GM18499 (cell line): ENCODE measurements at regions not wholly inside any gene's neighbourhood (a gene's known extent, or its start where the extent isn't known, plus 50 kb on each side); places are given as distances from the start of the nearest gene placed in this dataset.

ENCODE experiments used
- ATAC-seq: cut with Tn5 transposase; IDR thresholded peaks from one replicate; pipeline ENCODE4 v1.9.1; 2021; ENCODE audit warnings: moderate number of reproducible peaks; ENCODE audit not compliant: insufficient read depth, unreplicated experiment

DNA sequence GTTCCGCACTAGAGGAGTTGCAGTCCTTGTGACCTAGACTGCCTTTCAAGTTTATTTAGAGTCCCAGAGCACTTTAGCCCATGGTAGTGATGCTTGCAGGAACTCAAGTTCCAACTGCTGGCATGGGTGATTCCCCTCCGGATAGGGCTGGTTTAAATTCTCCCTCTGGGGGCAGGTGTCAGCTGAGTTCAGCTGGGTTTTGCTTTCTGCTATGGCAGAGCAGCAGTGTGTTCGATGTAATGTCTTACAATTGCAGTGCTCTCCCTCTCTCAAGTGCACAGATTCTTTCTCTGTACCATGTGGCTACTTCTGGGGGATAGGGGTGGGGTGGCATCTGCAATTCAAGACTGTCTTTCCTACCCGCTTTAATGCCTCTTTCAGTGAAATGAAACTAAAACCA, 164.8 kb upstream of the ZIC3 start:
- no peak for ATAC-seq

DNA sequence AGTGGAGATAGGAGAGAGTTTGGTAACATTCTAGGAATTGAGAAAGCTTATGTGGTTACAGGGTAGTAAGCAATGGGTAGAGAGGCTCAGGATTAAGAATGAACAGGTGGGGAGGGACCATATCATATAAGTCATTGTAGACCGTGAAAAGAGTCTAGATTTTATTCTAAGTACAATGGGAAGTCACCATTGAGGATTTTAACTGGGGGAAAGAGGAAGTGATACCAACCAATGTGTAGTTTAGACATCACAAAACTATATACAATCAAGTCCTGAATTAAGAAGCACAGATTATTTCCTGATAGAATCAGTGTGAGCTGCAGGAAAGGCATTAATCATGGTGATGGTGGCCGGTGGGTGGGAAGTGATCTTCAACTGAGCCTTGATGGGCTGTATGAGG, 178.3 kb upstream of the ZIC3 start:
- no peak for ATAC-seq

DNA sequence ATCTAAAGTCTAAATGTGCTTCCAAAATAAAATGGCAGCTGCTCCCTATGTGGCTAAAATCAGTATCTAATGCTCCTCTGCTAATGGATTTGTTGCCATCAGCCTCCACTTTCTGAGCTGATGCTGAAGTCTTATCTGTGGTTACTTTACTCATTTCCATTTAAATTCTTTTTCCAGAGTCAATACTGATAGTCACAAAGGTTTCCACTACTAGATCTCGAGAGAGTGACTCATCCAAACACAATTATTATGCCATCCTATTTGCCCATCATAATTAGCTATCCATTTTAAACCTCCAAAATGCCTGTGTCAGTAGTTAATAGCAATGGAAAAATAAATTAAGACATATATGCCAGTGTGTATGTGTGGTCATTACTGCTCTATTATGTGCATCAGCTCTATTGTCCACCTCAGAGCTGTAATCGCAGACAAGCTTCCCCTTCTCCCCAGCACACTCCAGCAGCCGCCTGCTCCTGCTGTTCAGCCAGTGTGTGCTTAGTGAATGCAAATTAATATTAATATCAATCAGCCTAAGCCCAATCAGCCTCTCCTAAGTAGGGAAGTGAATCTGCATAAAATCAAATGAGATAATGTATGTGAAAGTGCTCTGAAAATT, 199.8 kb upstream of the ZIC3 start:
- ATAC-seq, result no peak

DNA sequence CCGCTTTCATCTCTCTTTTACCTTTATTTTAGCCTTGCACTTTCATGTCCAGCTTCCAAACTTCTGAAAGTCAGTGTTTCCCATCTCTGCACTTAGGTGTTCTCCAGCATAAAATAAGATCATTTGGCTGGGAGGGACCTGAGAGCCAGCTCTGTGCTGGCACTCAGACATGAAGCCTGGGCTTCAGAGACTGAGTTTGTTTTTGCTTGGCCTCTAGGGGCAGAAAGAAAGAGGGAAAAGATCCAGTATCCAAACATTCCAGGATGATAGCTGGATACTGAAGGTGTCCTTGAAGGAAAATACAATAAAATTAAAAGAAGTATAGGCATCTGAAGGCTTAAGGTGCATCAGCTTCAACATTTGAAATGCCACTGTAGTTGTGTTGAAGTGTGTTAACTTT, 202.4 kb upstream of the ZIC3 start:
- no peak for ATAC-seq

DNA sequence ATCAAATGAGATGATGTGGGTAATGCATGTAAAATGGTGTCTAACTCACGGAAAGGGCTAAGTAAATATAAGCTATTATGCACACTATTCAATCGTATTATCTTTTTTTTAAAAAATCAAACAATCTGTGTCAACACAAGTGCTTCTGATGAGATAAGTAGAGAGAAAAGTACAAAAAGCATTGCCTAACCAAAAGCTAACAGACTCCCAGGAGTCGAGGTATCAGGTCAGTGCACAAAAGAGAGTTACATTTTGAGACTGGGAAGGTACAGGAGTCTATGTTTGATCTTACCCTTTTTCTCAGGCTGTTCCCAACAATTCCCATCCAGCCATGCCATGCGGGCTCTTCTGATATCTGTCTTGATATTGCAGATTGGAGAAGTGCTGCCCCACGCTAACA, 203.3 kb upstream of the ZIC3 start:
- ATAC-seq, result no peak

DNA sequence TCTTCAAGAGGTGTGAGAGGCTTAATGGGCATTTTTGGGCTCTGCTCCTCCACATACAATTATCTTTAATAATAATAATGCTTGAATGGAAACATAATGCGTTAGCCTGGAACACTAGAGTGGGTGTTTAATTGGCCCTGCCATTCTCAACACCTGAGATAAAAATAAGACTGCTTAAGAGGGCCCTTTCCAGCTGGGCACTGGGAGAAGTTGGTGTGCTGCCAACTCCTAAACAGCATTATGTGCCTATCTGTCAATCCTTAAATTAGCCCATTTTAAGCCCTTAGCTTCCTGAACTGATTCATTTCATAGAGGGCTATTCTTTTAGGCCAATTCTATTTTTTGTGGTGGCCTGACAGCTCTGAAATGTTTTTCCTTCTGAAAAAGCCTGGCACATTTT, 211.1 kb upstream of the ZIC3 start:
- ATAC-seq, result no peak

DNA sequence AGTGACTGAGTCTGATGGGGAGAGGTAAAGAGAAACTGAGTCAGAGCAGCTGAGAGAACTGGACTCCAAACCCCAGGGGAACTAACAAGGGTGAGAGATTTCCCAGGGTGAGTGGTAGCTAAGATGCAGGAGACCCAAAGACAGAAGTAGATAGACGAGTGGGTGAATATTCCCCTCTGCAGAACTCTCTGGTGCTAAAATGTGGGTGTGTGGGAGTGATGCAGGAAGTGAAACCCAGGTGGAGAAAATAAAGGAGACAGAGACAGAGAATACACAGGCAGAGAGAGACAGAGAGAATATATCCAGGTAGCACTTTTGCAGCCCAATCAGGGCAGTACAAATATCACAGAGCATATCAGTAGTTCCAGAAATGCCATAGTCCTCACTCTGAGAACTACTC, 212.5 kb upstream of the ZIC3 start:
- ATAC-seq, result no peak

DNA sequence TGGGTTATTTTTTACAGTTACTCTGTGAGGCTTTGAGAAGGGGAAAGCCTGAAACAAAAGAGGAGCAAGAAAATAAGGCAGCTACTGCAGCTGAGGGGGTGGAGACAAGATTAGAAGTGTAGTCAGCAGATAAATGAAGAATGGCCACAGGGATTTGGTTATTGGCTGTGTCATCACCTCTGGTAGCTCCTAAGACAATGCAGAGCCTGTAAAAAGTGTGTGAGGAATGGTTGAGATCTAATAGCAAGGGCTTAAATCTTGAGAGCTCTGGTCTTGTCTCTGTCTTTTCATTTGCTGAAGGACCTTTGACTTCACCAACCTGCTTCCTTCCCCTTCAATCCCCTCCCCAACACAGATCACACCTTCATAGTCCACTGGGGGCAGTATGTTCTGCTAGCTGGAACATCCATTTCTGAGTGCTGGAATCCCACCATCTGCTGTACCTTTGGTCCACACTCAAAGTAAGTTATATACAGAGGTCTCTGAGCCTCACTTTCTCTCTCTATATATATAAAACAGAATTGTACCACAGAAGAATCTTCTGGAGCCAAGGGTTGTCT, 213.7 kb upstream of the ZIC3 start:
- ATAC-seq, result no peak

DNA sequence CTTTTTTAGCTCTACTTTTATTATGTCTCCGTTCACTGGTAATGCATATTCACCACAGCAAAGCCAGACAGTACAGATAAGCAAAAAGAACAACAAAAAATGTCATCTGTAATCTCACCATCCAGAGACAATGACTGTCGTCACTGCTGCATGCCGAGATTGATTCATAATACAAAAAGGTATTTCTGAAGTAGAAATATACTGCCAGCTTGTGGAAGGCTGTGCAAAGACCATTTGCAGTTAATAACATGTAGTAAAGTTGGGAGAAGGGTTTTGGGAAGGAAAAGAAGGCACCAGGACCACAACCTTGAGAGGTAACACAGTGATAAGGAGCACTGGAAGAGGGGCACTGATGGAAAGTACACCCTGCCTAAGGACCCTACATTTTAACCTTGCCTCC, 223.0 kb upstream of the ZIC3 start:
- no peak for ATAC-seq

DNA sequence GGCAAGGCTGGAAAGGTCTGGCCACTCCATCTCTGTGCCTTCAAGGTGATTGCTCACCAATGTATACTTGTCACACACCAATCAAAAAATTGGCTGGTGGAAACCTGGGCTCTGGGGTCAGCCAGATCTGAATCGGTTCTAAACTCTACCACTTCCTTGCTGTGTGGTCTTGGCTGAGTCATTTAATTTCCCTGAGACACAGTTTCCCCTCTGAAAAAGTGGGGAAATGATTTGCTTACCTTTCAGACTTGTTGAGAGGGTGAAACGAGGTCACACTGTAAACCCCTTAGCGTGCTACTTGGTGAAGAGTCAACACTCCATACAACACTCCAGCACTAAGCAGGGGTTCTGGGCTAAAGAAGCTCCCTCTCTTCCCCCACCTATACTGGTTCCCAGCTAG, 252.3 kb upstream of the ZIC3 start:
- ATAC-seq, result no peak

DNA sequence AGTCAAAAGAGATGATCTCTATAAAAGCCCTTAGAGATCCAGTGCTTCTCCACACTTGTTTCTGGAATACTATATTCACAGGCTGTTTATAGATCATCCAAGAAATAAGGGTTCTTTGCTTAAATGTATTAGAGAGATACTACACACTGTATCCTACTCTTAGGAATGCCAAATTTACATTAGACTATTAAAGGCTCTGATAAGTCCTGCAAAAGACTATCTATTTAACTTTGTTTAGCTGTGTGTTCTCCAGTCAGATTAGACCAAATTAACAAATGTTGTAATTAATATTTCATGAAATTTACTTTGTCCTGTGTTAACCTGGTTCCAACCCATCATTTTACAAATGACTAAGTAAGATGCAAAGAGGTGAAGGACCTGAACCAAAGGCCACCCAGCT, 260.5 kb upstream of the ZIC3 start:
- ATAC-seq, result no peak

DNA sequence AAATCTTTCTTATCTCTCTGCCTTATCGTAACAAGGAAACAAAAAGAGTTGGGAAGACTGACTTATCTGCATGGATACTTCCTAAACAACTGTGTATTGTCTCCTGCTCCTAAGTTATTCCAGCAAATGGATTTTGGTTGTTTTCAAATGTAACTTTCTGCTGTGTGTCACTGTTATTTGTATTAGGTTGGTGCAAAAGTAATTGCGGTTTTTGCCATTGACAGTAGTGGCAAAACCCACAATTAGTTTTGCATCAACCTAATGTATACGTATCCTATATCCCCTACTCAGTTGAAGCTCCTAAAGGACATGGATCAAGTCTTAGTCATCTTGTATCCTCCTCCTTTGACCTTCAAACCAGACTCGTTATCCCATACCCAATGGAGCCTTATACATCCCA, 263.4 kb upstream of the GPR101 start:
- no peak for ATAC-seq

DNA sequence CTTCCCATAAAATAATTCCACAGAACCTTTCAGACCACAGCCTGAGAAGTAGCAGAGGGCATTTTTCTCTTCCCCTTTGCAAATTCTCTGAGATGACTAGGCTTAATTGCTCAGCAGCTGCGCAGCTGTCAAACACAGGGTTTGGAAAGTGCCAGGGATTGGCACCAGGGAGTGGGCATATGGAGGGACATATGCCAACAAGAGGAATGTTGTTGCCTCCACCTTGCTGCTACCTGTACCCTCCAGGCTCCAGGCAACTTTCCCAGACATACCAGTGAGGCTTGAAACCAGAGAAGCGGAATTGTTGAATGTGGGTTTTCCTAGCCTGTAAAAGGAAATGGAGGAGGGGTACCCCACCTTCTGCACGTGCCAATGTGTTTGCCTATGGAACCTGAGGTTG, 256.2 kb upstream of the GPR101 start:
- ATAC-seq, result no peak

DNA sequence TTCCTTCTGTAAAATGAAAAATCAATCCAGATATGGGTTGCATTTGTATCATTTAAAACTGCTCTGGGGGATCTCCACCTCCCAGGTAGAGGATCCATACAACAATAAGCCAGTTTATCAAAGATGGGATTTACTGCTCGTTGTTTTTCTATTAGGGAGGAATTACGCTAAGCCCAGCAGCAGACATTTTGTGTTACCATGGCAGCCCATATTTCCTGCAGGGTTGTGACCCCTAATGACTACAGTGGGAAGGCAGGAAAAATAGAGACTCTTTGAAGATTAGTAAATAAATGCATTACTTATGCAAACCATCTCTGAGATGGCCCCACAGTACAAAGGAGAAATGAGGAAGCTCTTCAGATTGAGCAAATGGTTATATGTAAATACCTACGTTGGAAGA, 253.4 kb upstream of the GPR101 start:
- no peak for ATAC-seq

DNA sequence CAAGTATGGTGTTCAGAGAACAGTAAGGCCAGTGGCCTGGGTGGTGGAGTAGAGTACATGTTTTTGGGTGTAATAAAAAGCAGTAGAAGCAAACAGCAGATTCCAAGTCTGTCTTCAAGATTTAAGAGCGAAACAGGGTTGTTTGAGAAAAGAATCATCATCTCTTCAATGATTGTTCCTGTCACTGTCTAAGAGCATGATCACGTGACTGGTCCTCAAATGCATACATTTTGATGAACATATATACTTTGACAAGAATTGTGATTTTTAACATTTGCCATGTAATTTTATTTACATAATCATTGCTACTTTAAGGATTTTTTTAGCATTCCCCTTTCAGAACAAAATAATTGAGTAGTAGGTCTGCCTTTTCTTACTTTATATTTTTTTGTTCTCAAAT, 252.6 kb upstream of the GPR101 start:
- no peak for ATAC-seq

DNA sequence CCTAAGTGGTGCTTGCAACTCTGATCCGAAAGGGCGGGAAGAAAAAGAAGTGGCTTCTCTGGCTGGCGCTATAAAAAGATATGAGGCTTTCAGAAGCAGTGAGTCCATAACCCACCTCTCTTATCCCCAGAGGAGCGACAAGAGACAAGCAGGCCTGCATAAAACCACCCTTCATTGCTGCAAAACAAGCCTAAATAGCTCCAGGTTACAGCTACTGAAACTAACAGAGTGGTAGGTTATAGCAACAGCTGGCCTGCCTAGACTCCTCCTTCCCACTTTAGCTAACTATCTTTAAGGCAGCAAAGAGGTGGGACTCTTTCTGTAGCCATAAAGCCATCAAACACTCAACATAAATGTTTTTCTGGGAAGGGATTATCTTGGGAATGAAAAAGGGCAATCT, 245.0 kb upstream of the GPR101 start:
- no peak for ATAC-seq

DNA sequence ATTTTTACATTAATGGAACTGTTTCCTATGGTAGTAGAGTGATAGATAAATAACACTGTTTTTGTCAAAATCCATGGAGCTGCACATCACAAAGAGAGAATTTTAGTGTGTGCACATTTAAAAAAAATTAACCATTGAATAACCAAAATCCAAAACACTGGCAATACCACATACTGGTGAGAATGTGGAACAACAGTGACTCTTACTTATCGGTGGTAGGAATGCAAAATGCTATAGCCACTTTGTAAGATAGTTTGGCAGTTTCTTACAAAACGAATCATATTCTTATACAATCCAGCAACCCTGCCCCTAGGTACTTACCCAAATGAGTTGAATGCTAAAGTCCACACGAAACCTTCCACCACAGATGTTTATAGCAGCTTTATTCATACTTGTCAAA, 229.6 kb upstream of the GPR101 start:
- no peak for ATAC-seq

DNA sequence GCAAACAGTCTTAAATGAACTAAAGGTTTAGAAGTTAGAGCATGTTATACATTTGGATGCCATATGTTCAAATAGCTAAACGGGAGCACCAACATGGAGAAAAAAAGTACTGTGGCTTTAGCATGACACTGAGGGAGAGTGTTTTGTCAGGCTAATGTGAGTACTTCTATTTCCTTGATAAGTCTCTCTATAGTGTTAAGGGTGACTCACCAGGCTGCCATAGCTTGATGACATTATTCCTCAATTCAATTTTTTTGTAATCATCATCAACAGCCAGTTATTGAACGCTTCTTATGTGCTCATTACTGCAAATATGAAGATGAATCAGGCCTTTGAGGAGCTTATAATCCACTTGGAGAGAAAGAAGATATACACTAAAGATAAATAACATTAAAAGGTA, 211.4 kb upstream of the GPR101 start:
- ATAC-seq, result no peak

DNA sequence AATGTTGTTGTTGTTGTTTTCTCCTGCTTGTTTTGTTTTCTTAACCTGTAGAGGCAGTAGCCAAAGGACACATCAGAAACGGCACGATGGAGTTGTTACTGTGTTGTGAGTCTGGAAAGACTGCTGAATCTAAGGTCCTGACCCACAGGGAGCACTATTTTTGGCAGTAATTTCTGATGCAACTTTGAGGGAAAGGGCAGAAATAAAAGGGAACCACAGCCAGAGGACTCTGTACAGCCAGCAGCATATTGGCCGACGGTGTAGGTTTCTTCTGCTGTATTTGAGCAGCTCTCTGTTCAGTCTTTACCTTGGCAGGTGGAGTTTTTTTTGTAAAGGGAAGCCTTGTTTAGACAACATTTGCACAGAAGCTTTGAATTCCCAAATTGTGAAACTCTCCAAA, 203.0 kb upstream of the GPR101 start:
- no peak for ATAC-seq

DNA sequence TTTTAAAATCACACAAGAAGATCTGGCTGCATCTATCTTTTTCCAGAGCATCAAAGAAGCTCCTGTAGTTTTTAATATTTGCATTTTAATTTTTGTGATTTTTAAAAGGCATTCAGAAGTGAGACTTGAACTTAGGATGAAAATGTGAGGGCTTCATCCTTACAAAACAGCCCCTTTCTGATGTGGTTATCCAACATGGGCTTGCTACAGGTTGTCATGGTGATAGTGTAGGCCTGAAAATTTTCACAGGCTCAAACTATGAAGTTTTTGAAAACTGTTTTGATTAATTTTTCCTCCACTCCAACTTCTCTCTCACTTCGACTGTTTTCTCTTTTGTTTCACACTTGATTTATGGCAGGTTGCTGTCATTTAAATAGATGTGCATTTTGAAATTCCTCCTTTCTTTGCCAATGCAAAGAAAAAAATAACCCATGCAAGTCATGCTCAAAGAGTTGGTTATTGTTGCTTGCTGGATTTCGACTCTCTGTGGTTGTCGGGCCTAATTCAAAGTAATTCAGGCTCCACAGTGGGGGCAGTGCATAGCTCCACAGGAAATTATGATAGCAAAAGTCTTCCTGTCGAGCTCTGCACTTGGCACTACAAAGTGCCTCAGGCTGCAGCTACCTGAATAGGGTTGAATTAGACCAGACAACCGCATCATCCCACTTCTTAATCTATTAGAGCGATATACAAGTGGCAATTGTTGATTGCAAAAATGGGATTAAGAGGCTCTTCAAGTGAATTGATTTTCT, 201.0 kb upstream of the GPR101 start:
- ATAC-seq, result no peak

DNA sequence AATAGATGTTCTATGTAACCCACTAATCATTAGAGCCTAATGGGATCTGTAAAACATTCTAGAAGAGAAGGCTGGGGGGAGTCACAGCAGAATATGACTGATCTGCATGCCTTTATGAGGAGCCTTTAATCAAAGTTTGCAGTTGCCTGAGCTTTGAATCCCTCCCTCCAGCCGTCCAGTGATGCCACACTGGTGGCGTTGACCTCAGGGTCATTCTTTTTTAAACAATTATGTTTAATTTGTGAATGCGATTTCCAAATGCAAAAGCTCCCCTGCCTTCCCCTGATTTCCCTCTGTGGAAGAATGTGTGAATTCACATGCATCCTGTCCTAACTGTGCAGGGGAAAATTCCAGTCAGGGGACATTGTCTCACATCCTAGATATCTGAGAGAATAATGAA, 199.7 kb upstream of the GPR101 start:
- ATAC-seq, result no peak

DNA sequence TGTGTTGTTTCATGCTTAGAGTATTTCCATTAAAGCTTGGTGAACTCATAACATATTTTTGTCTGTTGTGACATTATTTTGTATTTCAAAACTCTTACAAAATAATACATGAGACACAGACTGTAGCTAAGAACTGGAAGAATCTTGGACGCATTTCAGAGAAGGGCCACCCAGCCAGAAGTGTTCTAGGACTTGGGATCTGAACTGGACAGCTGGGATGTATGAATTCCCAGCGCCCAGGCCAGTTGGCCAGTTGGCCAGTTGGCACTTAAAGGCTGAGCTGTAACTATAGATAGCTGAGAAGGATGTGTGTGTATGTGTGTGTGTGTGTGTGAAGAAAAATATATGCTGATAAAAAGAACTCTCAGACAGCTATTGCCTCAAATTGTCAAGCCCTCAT, 193.4 kb upstream of the GPR101 start:
- no peak for ATAC-seq
